GM12864 (cell line): ENCODE measurements at regions not wholly inside any gene's neighbourhood (a gene's known extent, or its start where the extent isn't known, plus 50 kb on each side); places are given as distances from the start of the nearest gene placed in this dataset.

Experiments used
- DNase-seq: peaks from one replicate; pipeline ENCODE4 v3.0.0-alpha.2; 2011; ENCODE audit warnings: low read depth
- H3K4me3 ChIP-seq: 2 replicates; pipeline ENCODE4 v1.5.1; 2011; ENCODE audit warnings: mild to moderate bottlenecking, low read depth, low read length, control low read depth
- CTCF ChIP-seq: IDR thresholded peaks from 2 replicates; pipeline ENCODE4 v1.5.1; 2011; ENCODE audit warnings: low read depth, mild to moderate bottlenecking, moderate library complexity, low read length, control low read depth, inconsistent platforms; ENCODE audit errors: missing control alignments

GRCh38 chr10:47053081-47053798, 142.0 kb downstream of the PTPN20 start:
- no peak for TF ChIP-seq CTCF
- DNase-seq, result no peak
- H3K4me3 ChIP-seq, result no peak overlapping the region

GRCh38 chr10:47054974-47055373, 143.7 kb downstream of the PTPN20 start:
- TF ChIP-seq CTCF, result no peak

GRCh38 chr10:47055386-47056246, 144.4 kb downstream of the PTPN20 start:
- no peak for DNase-seq
- TF ChIP-seq CTCF, result no peak
- H3K4me3 ChIP-seq, result no peak overlapping the region

More at GRCh38 chr10:47054974-47055373, 143.7 kb downstream of the PTPN20 start:
- no peak for DNase-seq
- no peak overlapping the region for H3K4me3 ChIP-seq

GRCh38 chr10:47056247-47056510, 145.0 kb downstream of the PTPN20 start:
- H3K4me3 ChIP-seq, result no peak overlapping the region
- no peak for TF ChIP-seq CTCF
- no peak for DNase-seq

- no peak for TF ChIP-seq CTCF
- H3K4me3 ChIP-seq, result no peak overlapping the region
- no peak for DNase-seq
These were observed 146.2 kb downstream of the PTPN20 start for GRCh38 chr10:47057471-47057870.

- TF ChIP-seq CTCF, result no peak
- DNase-seq, result no peak
- no peak overlapping the region for H3K4me3 ChIP-seq
These were observed 146.9 kb downstream of the PTPN20 start for GRCh38 chr10:47058032-47058702.
